Hematopoietic multipotent progenitor cell (in vitro differentiated cells): ENCODE measurements at regions not wholly inside any gene's neighbourhood (a gene's known extent, or its start where the extent isn't known, plus 50 kb on each side); places are given as distances from the start of the nearest gene placed in this dataset.
"Not testable (repeated sequence)": the region's sequence is repeated elsewhere in the genome, so short reads cannot be mapped to it uniquely, and the experiment has no call there.

ENCODE experiments used
- DNase-seq, 3 donors: peaks; one replicate each; pipeline ENCODE4 v3.0.0-alpha.2; 2011 to 2015; ENCODE audit warnings: low read depth in 2 of 3, low spot score in 2 of 3

GRCh38 chr2:160721089-160722040 is 227.8 kb upstream of the RBMS1 start:
- DNase-seq = no peak

- no peak for DNase-seq
Measured at GRCh38 chr2:160726046-160726445, 232.4 kb upstream of the RBMS1 start.

GRCh38 chr2:160730296-160730995 is 236.8 kb upstream of the RBMS1 start:
- DNase-seq = no peak

GRCh38 chr2:160731415-160731814 is 237.8 kb upstream of the RBMS1 start:
- no peak for DNase-seq

GRCh38 chr2:160731856-160732255 is 238.2 kb upstream of the RBMS1 start:
- no peak for DNase-seq

- DNase-seq = no peak
Measured at GRCh38 chr2:160735696-160736095, 242.1 kb upstream of the RBMS1 start.

- DNase-seq = no peak
Measured at GRCh38 chr2:160736148-160737028, 242.8 kb upstream of the RBMS1 start.

- DNase-seq = no peak
Measured at GRCh38 chr2:160737247-160737646, 243.6 kb upstream of the RBMS1 start.

GRCh38 chr2:160741271-160741670 is 247.7 kb upstream of the RBMS1 start:
- DNase-seq = no peak

GRCh38 chr2:160741815-160742214 is 248.2 kb upstream of the RBMS1 start:
- DNase-seq = no peak

GRCh38 chr2:160742667-160743066 is 249.1 kb upstream of the RBMS1 start:
- no peak for DNase-seq

GRCh38 chr2:160747501-160748170 is 254.0 kb upstream of the RBMS1 start:
- no peak for DNase-seq

GRCh38 chr2:160751021-160751420 is 257.4 kb upstream of the RBMS1 start:
- DNase-seq = no peak

GRCh38 chr2:160752475-160753330 is 259.1 kb upstream of the RBMS1 start:
- no peak for DNase-seq

GRCh38 chr2:160753331-160753654 is 259.7 kb upstream of the RBMS1 start:
- DNase-seq = no peak

GRCh38 chr2:160753960-160754359 is 260.4 kb upstream of the RBMS1 start:
- no peak for DNase-seq

GRCh38 chr2:160756481-160756880 is 262.9 kb upstream of the RBMS1 start:
- no peak for DNase-seq

GRCh38 chr2:160762493-160763128 is 269.0 kb upstream of the RBMS1 start:
- not testable (repeated sequence) for DNase-seq

GRCh38 chr2:160783474-160783873 is 289.9 kb upstream of the RBMS1 start:
- DNase-seq = no peak
